Kidney (tissue), 13 donors: ENCODE measurements at regions not wholly inside any gene's neighbourhood (a gene's known extent, or its start where the extent isn't known, plus 50 kb on each side); places are given as distances from the start of the nearest gene placed in this dataset.

Experiments
- DNase-seq, 5 donors: peaks; one replicate each; pipeline ENCODE4 v3.0.0-alpha.2; 2013 to 2020
- FAIRE-seq: peaks from 2 replicates; lab custom pipeline; 2012; peaks lifted over from hg19 to GRCh38; lab: Jason Lieb, UNC
- H3K27ac ChIP-seq, 2 donors: one replicate each; pipeline ENCODE4 v1.7.0; 2013; ENCODE audit warnings: low read depth in 2 of 2, low read length in 2 of 2, inconsistent platforms in 1 of 2
- H3K27me3 ChIP-seq: one replicate; pipeline ENCODE4 v1.7.1; 2013; ENCODE audit warnings: low read length, inconsistent platforms; ENCODE audit not compliant: control insufficient read depth, insufficient read depth
- H3K36me3 ChIP-seq, 3 donors: one replicate each; pipeline versions ENCODE4 v1.7.0 to v1.7.1; 2013; ENCODE audit warnings: low read length in 3 of 3, control low read depth in 1 of 3, inconsistent platforms in 1 of 3; ENCODE audit not compliant: insufficient read depth in 3 of 3, control insufficient read depth in 2 of 3
- H3K4me1 ChIP-seq, 3 donors: one replicate each; pipeline versions ENCODE4 v1.7.0 to v1.7.1; 2013; ENCODE audit warnings: low read length in 3 of 3, inconsistent platforms in 1 of 3, low read depth in 1 of 3; ENCODE audit not compliant: control insufficient read depth in 2 of 3, insufficient read depth in 2 of 3
- H3K4me3 ChIP-seq, 3 donors: one replicate each; pipeline versions ENCODE4 v1.7.0 to v1.8.1; 2013; ENCODE audit warnings: low read length in 3 of 3, control low read depth in 1 of 3, inconsistent platforms in 1 of 3
- H3K9ac ChIP-seq, 3 donors: one replicate each; pipeline versions ENCODE4 v1.7.0 to v1.7.1; 2013; ENCODE audit warnings: low read length in 3 of 3, control low read depth in 1 of 3, inconsistent platforms in 1 of 3
- H3K9me3 ChIP-seq, 3 donors: one replicate each; pipeline versions ENCODE4 v1.7.0 to v1.7.1; 2013; ENCODE audit warnings: low read length in 3 of 3, control low read depth in 1 of 3, inconsistent platforms in 1 of 3; ENCODE audit not compliant: control insufficient read depth in 2 of 3, insufficient read depth in 1 of 3
- intact Hi-C: fragments of 100-400 bp; cut with DNase I; formaldehyde crosslinking; loops from one replicate; pipeline ENCODE4 v1.11.1; 2022
- TF ChIP-seq, protein P1 (sequence below): IDR thresholded peaks from 3 replicates; pipeline ENCODE4 v1.5.1; 2012; ENCODE audit warnings: mild to moderate bottlenecking, moderate library complexity, borderline replicate concordance; ENCODE audit not compliant: insufficient read depth; ENCODE audit errors: extremely low read depth
- donor health status: control.
- donor health status: control.
- donor health status: control.
- donor health status: control.
- donor health status: control.
- donor health status: DM: yes; HTN: yes; CAD: no.
- donor health status: Normal renal cell carcinoma (clear cell type).

DNA sequence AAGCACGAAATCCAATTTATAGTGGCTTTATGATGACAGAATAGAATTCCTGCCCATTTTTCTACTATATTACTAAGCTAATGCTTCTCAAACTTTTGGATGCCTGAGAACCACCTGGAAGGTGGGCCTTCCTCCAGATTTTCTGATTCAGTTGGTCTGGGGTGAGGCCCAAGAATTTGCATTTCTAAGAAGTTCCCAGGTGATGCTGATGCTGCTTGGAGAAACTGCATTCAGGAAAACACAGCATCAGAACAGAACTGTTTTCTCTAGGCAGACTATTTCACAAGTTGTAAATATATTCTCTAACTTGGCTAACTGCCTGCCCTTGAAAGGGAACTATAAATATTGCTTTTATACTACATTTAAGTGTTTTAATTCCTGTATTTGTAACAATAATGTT lies 644.9 kb upstream of the DPPA4 start:
- FAIRE-seq (no peak), DNase-seq (peak in 1 of 5 donors; percentile 36)
- H3K27ac ChIP-seq = no peak overlapping the region
- no peaks in the 10 kb centered on the region for H3K36me3 ChIP-seq
- H3K4me3 ChIP-seq = no peak overlapping the region
- H3K9me3 ChIP-seq = no peaks in the 10 kb centered on the region
- intact Hi-C loops = no loop called here
- TF ChIP-seq, protein P1, sequence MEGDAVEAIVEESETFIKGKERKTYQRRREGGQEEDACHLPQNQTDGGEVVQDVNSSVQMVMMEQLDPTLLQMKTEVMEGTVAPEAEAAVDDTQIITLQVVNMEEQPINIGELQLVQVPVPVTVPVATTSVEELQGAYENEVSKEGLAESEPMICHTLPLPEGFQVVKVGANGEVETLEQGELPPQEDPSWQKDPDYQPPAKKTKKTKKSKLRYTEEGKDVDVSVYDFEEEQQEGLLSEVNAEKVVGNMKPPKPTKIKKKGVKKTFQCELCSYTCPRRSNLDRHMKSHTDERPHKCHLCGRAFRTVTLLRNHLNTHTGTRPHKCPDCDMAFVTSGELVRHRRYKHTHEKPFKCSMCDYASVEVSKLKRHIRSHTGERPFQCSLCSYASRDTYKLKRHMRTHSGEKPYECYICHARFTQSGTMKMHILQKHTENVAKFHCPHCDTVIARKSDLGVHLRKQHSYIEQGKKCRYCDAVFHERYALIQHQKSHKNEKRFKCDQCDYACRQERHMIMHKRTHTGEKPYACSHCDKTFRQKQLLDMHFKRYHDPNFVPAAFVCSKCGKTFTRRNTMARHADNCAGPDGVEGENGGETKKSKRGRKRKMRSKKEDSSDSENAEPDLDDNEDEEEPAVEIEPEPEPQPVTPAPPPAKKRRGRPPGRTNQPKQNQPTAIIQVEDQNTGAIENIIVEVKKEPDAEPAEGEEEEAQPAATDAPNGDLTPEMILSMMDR = no peak
- no peak overlapping the region for H3K9ac ChIP-seq
- H3K4me1 ChIP-seq = no peaks in the 10 kb centered on the region
- no peaks in the 10 kb centered on the region for H3K27me3 ChIP-seq

DNA sequence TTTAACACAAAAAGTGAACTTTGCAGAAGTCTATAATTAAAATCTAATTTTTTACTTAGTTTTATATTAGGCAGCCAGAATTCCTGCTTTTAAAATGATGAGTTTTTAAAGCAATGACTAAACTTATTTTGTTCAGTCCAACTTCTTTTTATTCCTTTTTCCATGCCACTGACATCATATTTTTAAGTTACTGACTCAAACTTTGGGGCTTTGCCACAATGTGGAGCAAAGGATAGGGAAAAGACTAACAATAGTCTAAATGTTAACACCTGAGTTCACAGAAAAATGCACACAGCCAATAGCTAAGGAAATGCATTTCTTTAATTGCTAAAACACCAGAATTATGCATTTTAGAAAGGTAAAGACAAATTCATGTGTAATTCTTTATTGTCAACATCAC lies 647.6 kb upstream of the DPPA4 start:
- Histone ChIP-seq H3K27me3 (no peaks in the 10 kb centered on the region), H3K4me3 (no peak overlapping the region), H3K27ac (no peak overlapping the region), H3K4me1 (no peaks in the 10 kb centered on the region), H3K9ac (no peak overlapping the region), H3K36me3 (no peaks in the 10 kb centered on the region), H3K9me3 (no peaks in the 10 kb centered on the region)
- intact Hi-C loops = no loop called here
- DNase-seq (no peak), FAIRE-seq (no peak)
- TF ChIP-seq, protein P1 = no peak

DNA sequence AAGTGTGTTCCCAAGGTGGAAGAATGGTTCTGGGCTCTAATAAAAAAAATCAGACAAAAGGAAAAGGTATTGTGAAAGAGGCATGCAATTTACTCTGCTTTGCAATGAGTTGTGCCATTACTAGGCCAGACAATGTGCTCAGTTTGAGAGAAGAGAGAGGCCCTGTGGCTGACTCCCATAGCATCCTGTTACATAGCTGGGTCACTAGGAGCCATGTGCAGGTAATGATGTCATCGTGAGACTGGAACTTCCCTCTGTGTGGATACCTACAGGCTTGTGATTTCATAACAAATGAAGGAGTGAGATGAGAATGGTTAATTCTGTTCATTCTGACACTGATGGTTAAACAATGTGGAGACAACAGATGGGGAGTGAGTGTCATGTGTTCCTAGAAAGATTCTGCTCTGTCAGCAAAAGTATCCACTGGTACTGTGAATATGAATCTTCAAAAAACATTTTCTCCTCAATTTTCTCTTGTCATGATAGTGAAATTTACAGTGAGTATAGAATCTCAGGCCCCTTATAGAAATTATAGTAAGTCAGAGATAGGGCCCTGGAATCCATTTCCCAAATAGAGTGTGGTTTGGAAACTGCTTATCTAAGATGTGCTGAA lies 648.7 kb upstream of the DPPA4 start:
- no peak overlapping the region for H3K27ac ChIP-seq
- H3K27me3 ChIP-seq = no peaks in the 10 kb centered on the region
- no peak overlapping the region for H3K9ac ChIP-seq
- no peaks in the 10 kb centered on the region for H3K9me3 ChIP-seq
- intact Hi-C loops = no loop called here
- no peaks in the 10 kb centered on the region for H3K4me1 ChIP-seq
- FAIRE-seq = no peak
- H3K36me3 ChIP-seq = no peaks in the 10 kb centered on the region
- DNase-seq = no peak
- TF ChIP-seq, protein P1 = no peak
- H3K4me3 ChIP-seq = no peak overlapping the region

DNA sequence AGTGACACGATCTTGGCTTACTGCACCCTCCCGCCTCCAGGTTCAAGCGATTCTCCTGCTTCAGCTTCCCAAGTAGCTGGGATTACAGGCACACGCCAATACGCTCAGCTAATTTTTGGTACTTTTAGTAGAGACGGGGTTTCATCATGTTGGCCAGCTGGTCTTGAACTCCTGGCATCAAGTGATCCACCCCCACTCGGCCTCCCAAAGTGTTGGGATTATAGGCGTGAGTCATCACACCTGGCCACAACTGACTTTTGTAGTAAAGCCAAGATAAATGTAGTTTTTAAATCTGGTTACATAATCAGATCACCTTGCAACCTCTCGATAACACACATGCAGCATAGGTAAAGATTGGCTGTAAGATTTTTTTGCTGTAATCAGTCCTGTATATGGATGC lies 657.5 kb upstream of the DPPA4 start:
- DNase-seq = no peak
- no peaks in the 10 kb centered on the region for H3K9me3 ChIP-seq
- intact Hi-C loops = no loop called here
- no peak overlapping the region for H3K4me3 ChIP-seq
- H3K27ac ChIP-seq = no peak overlapping the region
- no peak overlapping the region for H3K9ac ChIP-seq
- H3K4me1 ChIP-seq = no peaks in the 10 kb centered on the region
- no peaks in the 10 kb centered on the region for H3K27me3 ChIP-seq
- TF ChIP-seq, protein P1 = no peak
- H3K36me3 ChIP-seq = no peaks in the 10 kb centered on the region
- FAIRE-seq = no peak
